ENCODE measurements at regions not wholly inside any gene's neighbourhood (a gene's known extent, or its start where the extent isn't known, plus 50 kb on each side); places are given as distances from the start of the nearest gene placed in this dataset.

DNA sequence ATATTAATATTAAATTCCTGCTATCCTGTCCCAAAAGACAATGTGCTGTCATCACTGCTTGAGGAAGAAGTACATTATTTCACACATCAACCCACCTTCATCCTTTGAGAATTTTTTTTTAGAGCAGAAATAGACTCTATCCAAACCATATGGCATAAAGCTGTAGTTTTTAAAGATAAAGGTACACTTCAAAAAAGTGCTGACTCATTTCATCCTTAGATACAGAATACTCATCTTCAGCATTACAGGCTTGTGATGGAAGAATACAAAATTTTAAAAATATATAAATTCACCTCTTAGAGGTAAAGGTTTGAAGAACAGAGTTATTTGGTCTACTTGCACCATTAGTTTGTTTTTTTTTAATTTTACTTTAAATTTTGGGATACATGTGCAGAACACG, 126.7 kb upstream of the ERG start (continued):
- TF ChIP-seq, protein P1, sequence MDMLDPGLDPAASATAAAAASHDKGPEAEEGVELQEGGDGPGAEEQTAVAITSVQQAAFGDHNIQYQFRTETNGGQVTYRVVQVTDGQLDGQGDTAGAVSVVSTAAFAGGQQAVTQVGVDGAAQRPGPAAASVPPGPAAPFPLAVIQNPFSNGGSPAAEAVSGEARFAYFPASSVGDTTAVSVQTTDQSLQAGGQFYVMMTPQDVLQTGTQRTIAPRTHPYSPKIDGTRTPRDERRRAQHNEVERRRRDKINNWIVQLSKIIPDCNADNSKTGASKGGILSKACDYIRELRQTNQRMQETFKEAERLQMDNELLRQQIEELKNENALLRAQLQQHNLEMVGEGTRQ (IDR thresholded peaks at IDR 0.05; ENCODE audit: borderline replicate concordance, low read depth, low read length) = no peak
- TF ChIP-seq BRCA1 (IDR thresholded peaks at IDR 0.05; ENCODE audit: low read depth, low read length) = no peak

DNA sequence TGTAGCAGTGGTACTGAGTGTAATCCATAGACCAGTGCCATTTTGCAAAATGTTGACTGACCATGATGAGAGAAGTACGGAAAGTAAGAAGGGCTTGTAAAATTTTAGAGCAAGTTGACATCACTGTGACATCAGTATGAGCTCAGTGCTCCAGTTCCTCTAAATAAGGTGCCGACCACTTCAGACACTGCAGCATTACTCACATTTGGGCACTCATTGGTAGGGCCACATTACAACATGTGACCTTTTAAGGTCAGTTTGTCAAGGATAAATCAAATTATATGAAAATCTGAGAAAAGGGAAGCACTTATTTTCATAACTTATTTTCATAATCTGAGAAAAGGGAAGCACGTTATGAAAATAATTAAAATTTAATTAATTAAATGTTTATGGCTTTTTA, 128.0 kb upstream of the ERG start:
- ATAC-seq = no peak

More for the DNA sequence above, 128.0 kb upstream of the ERG start:
- no peaks in the 10 kb centered on the region for H3K36me3 ChIP-seq (ENCODE audit: control insufficient read depth in 2 of 2, insufficient read depth in 2 of 2, low read length in 1 of 2)
- no peak for FAIRE-seq
- no peaks in the 10 kb centered on the region for H4K20me1 ChIP-seq (ENCODE audit: control insufficient read depth, insufficient read depth)
- 18% methylated on average over 3 of the region's 3 CpGs for WGBS (ENCODE audit: insufficient coverage, insufficient replicate concordance, low lambda C conversion rate, missing lambda C conversion rate)
- no peak overlapping the region for H3K4me3 ChIP-seq
- H3K27me3 ChIP-seq (replicated peaks in 1 of 2; ENCODE audit: control insufficient read depth in 2 of 2, insufficient read depth in 2 of 2, low read length in 1 of 2) = no peaks in the 10 kb centered on the region; a peak in 1 of 4 replicates
- intact Hi-C loops (cut with micrococcal nuclease; ENCODE audit: unreplicated experiment) (no loop called here), in situ Hi-C loops (cut with MboI) (no loop called here)
- H3K27ac ChIP-seq (ENCODE audit: control insufficient read depth, insufficient read depth) = no peak overlapping the region
- H3K9ac ChIP-seq (ENCODE audit: control insufficient read depth, insufficient read depth, low read length) = no peak overlapping the region
- H3K4me1 ChIP-seq (ENCODE audit: control insufficient read depth, insufficient read depth, low read length) = no peaks in the 10 kb centered on the region
- RAD21 ChIA-PET (ENCODE audit: unreplicated experiment) = no interaction called here
- H3K9me3 ChIP-seq (replicated peaks; ENCODE audit: control insufficient read depth, insufficient read depth, low read length) = no peaks in the 10 kb centered on the region
- no peak for DNase-seq (ENCODE audit: low read depth, low spot score)
- BruUV-seq (replicated peaks) = no TSS peak
- H3K79me2 ChIP-seq (ENCODE audit: control insufficient read depth, insufficient read depth, low read length) = no peaks in the 10 kb centered on the region
- no peak overlapping the region for H3K4me2 ChIP-seq (ENCODE audit: control insufficient read depth, insufficient read depth)
- POLR2A ChIA-PET = no interaction called here
- TF ChIP-seq HDGF (IDR thresholded peaks at IDR 0.05) (no peak), ZNF384 (IDR thresholded peaks at IDR 0.05; ENCODE audit: borderline replicate concordance, low read depth, low read length) (no peak), TCF7 (IDR thresholded peaks at IDR 0.05; ENCODE audit: borderline replicate concordance) (no peak)
- TF ChIP-seq, protein P2, sequence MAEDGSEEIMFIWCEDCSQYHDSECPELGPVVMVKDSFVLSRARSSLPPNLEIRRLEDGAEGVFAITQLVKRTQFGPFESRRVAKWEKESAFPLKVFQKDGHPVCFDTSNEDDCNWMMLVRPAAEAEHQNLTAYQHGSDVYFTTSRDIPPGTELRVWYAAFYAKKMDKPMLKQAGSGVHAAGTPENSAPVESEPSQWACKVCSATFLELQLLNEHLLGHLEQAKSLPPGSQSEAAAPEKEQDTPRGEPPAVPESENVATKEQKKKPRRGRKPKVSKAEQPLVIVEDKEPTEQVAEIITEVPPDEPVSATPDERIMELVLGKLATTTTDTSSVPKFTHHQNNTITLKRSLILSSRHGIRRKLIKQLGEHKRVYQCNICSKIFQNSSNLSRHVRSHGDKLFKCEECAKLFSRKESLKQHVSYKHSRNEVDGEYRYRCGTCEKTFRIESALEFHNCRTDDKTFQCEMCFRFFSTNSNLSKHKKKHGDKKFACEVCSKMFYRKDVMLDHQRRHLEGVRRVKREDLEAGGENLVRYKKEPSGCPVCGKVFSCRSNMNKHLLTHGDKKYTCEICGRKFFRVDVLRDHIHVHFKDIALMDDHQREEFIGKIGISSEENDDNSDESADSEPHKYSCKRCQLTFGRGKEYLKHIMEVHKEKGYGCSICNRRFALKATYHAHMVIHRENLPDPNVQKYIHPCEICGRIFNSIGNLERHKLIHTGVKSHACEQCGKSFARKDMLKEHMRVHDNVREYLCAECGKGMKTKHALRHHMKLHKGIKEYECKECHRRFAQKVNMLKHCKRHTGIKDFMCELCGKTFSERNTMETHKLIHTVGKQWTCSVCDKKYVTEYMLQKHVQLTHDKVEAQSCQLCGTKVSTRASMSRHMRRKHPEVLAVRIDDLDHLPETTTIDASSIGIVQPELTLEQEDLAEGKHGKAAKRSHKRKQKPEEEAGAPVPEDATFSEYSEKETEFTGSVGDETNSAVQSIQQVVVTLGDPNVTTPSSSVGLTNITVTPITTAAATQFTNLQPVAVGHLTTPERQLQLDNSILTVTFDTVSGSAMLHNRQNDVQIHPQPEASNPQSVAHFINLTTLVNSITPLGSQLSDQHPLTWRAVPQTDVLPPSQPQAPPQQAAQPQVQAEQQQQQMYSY (CRISPR knock-in tag; IDR thresholded peaks at IDR 0.05) = no peak
- SMC1A ChIA-PET (ENCODE audit: uncharacterized antibody, unreplicated experiment) = no interaction called here
- CTCF ChIA-PET = no interaction called here
- no peak overlapping the region for H2AFZ ChIP-seq (ENCODE audit: control insufficient read depth, low read depth, low read length)
